HAP-1 (cell line): ENCODE measurements at regions not wholly inside any gene's neighbourhood (a gene's known extent, or its start where the extent isn't known, plus 50 kb on each side); places are given as distances from the start of the nearest gene placed in this dataset.
"Not testable (repeated sequence)": the region's sequence is repeated elsewhere in the genome, so short reads cannot be mapped to it uniquely, and the experiment has no call there.

ENCODE experiments used
- DNase-seq, 2 experiments: peaks; one replicate each; pipeline ENCODE4 v3.0.0-alpha.2; 2016 to 2020; ENCODE audit warnings: low spot score in 2 of 2
- H3K27me3 ChIP-seq: fragments of 250-450 bp; sonication (Bioruptor Pico); 2 replicates; pipeline ENCODE4 v1.5.1; 2020; ENCODE audit warnings: low read depth, mild to moderate bottlenecking, moderate library complexity
- H3K36me3 ChIP-seq: fragments of 250-450 bp; sonication (Bioruptor Pico); replicated peaks from 2 replicates; pipeline ENCODE4 v1.5.1; 2020; ENCODE audit warnings: mild to moderate bottlenecking
- H3K4me1 ChIP-seq: fragments of 250-450 bp; sonication (Bioruptor Pico); 2 replicates; pipeline ENCODE4 v1.5.1; 2020; ENCODE audit warnings: mild to moderate bottlenecking
- H3K4me3 ChIP-seq: fragments of 250-450 bp; sonication (Bioruptor Pico); 2 replicates; pipeline ENCODE4 v1.5.1; 2020; ENCODE audit warnings: mild to moderate bottlenecking, moderate library complexity
- H3K9me3 ChIP-seq: fragments of 250-450 bp; sonication (Bioruptor Pico); 2 replicates; pipeline ENCODE4 v1.5.1; 2020; ENCODE audit warnings: mild to moderate bottlenecking, moderate library complexity
- in situ Hi-C: fragments of 300-500 bp; cut with MboI; formaldehyde crosslinking; loops from 3 replicates; pipeline ENCODE4 v1.14.3; 2020; ENCODE audit warnings: low sequenced_read_pairs, inconsistent platforms, mixed read lengths

- DNase-seq = no peak
- H3K27me3 ChIP-seq = no peaks in the 10 kb centered on the region; the same call in 1 of the 2 replicates
- H3K4me1 ChIP-seq = no peaks in the 10 kb centered on the region
- no peaks in the 10 kb centered on the region for H3K36me3 ChIP-seq
- in situ Hi-C loops = no loop called here
- no peak overlapping the region for H3K4me3 ChIP-seq
- no peaks in the 10 kb centered on the region for H3K9me3 ChIP-seq
These were observed 98.8 kb upstream of the DPH5 start for GRCh38 chr1:101124405-101124804.

- H3K36me3 ChIP-seq, H3K4me3 ChIP-seq, H3K9me3 ChIP-seq, H3K27me3 ChIP-seq, DNase-seq, H3K4me1 ChIP-seq, in situ Hi-C loops: not testable (repeated sequence)
These were observed 98.3 kb upstream of the DPH5 start for GRCh38 chr1:101123904-101124303.

- Histone ChIP-seq H3K4me1 (no peaks in the 10 kb centered on the region), H3K9me3 (no peaks in the 10 kb centered on the region), H3K36me3 (no peaks in the 10 kb centered on the region), H3K4me3 (no peak overlapping the region), H3K27me3 (no peaks in the 10 kb centered on the region; the same call in 1 of the 2 replicates)
- in situ Hi-C loops = no loop called here
- no peak for DNase-seq
These were observed 97.0 kb upstream of the DPH5 start for GRCh38 chr1:101122452-101123166.

GRCh38 chr1:101121975-101122374 lies 96.4 kb upstream of the DPH5 start:
- no peak overlapping the region for H3K4me3 ChIP-seq
- H3K4me1 ChIP-seq = no peaks in the 10 kb centered on the region
- in situ Hi-C loops = no loop called here

GRCh38 chr1:101121504-101121903 lies 95.9 kb upstream of the DPH5 start:
- Histone ChIP-seq H3K9me3 (no peaks in the 10 kb centered on the region), H3K4me1 (no peaks in the 10 kb centered on the region), H3K36me3 (no peaks in the 10 kb centered on the region), H3K27me3 (no peaks in the 10 kb centered on the region; the same call in 1 of the 2 replicates), H3K4me3 (no peak overlapping the region)
- DNase-seq = no peak
- in situ Hi-C loops = no loop called here

More at GRCh38 chr1:101121975-101122374, 96.4 kb upstream of the DPH5 start:
- Histone ChIP-seq H3K27me3 (no peaks in the 10 kb centered on the region; the same call in 1 of the 2 replicates), H3K36me3 (no peaks in the 10 kb centered on the region), H3K9me3 (no peaks in the 10 kb centered on the region)
- DNase-seq = no peak

GRCh38 chr1:101120868-101121267 lies 95.3 kb upstream of the DPH5 start:
- Histone ChIP-seq H3K4me3 (no peak overlapping the region), H3K36me3 (no peaks in the 10 kb centered on the region), H3K27me3 (no peaks in the 10 kb centered on the region; the same call in 1 of the 2 replicates), H3K4me1 (no peaks in the 10 kb centered on the region), H3K9me3 (no peaks in the 10 kb centered on the region)
- DNase-seq = no peak
- in situ Hi-C loops = no loop called here

- in situ Hi-C loops = no loop called here
- no peak overlapping the region for H3K4me3 ChIP-seq
- DNase-seq = no peak
- H3K4me1 ChIP-seq = no peaks in the 10 kb centered on the region
- H3K36me3 ChIP-seq = no peaks in the 10 kb centered on the region
- no peaks in the 10 kb centered on the region for H3K9me3 ChIP-seq
- no peaks in the 10 kb centered on the region; the same call in 1 of the 2 replicates for H3K27me3 ChIP-seq
These were observed 93.7 kb upstream of the DPH5 start for GRCh38 chr1:101119289-101119688.

- H3K36me3 ChIP-seq = no peaks in the 10 kb centered on the region
- in situ Hi-C loops = no loop called here
- H3K27me3 ChIP-seq = no peaks in the 10 kb centered on the region
- H3K4me1 ChIP-seq = no peaks in the 10 kb centered on the region
- H3K4me3 ChIP-seq = no peak overlapping the region
- no peak for DNase-seq
- no peaks in the 10 kb centered on the region for H3K9me3 ChIP-seq
These were observed 90.4 kb upstream of the DPH5 start for GRCh38 chr1:101116006-101116405.

- in situ Hi-C loops = no loop called here
- no peak for DNase-seq
- Histone ChIP-seq H3K9me3 (no peaks in the 10 kb centered on the region), H3K36me3 (no peaks in the 10 kb centered on the region), H3K4me3 (no peak overlapping the region), H3K27me3 (no peaks in the 10 kb centered on the region), H3K4me1 (no peaks in the 10 kb centered on the region)
These were observed 89.5 kb upstream of the DPH5 start for GRCh38 chr1:101115112-101115511.

GRCh38 chr1:101114128-101114527 lies 88.5 kb upstream of the DPH5 start:
- H3K4me1 ChIP-seq, in situ Hi-C loops, H3K9me3 ChIP-seq, DNase-seq, H3K27me3 ChIP-seq, H3K4me3 ChIP-seq, H3K36me3 ChIP-seq: not testable (repeated sequence)

- in situ Hi-C loops = no loop called here
- Histone ChIP-seq H3K9me3 (no peaks in the 10 kb centered on the region), H3K4me3 (no peak overlapping the region), H3K4me1 (no peaks in the 10 kb centered on the region), H3K27me3 (no peaks in the 10 kb centered on the region), H3K36me3 (no peaks in the 10 kb centered on the region)
- no peak for DNase-seq
These were observed 86.6 kb upstream of the DPH5 start for GRCh38 chr1:101112051-101112780.

GRCh38 chr1:101111461-101111860 lies 85.9 kb upstream of the DPH5 start:
- Histone ChIP-seq H3K27me3 (no peaks in the 10 kb centered on the region), H3K9me3 (no peaks in the 10 kb centered on the region), H3K36me3 (no peaks in the 10 kb centered on the region), H3K4me3 (no peak overlapping the region), H3K4me1 (no peaks in the 10 kb centered on the region)
- in situ Hi-C loops = no loop called here
- DNase-seq = no peak

GRCh38 chr1:101109791-101110190 lies 84.2 kb upstream of the DPH5 start:
- Histone ChIP-seq H3K4me1 (no peaks in the 10 kb centered on the region), H3K27me3 (no peaks in the 10 kb centered on the region), H3K4me3 (no peak overlapping the region), H3K9me3 (no peaks in the 10 kb centered on the region), H3K36me3 (no peaks in the 10 kb centered on the region)
- in situ Hi-C loops = no loop called here
- DNase-seq = no peak

GRCh38 chr1:101108111-101108500 lies 82.5 kb upstream of the DPH5 start:
- H3K27me3 ChIP-seq = no peaks in the 10 kb centered on the region
- in situ Hi-C loops = no loop called here
- H3K4me1 ChIP-seq = no peaks in the 10 kb centered on the region
- H3K4me3 ChIP-seq = no peak overlapping the region
- no peak for DNase-seq
- H3K9me3 ChIP-seq = no peaks in the 10 kb centered on the region
- H3K36me3 ChIP-seq = no peaks in the 10 kb centered on the region
